OCI-LY1 (cell line): ENCODE measurements at regions not wholly inside any gene's neighbourhood (a gene's known extent, or its start where the extent isn't known, plus 50 kb on each side); places are given as distances from the start of the nearest gene placed in this dataset.

Experiments used
- CTCF ChIP-seq: fragments of 200-600 bp; sonication (generic), shearing (Covaris generic); IDR thresholded peaks from 2 replicates; pipeline ENCODE4 v1.5.1; 2017; ENCODE audit warnings: mild to moderate bottlenecking, antibody characterized with exemption, low read length, moderate library complexity, mixed read lengths
- EZH2 ChIP-seq: fragments of 200-600 bp; sonication (generic), shearing (Covaris generic); IDR thresholded peaks from 2 replicates; pipeline ENCODE4 v1.8.0; 2017; ENCODE audit warnings: borderline replicate concordance, mixed run types, mild to moderate bottlenecking, antibody characterized with exemption, low read length, moderate library complexity, mixed read lengths

GRCh38 chr9:73073337-73074175 lies 78.1 kb upstream of the ANXA1 start:
- TF ChIP-seq CTCF (no peak), EZH2 (no peak)
